HG03108 (cell line): ENCODE measurements at regions not wholly inside any gene's neighbourhood (a gene's known extent, or its start where the extent isn't known, plus 50 kb on each side); places are given as distances from the start of the nearest gene placed in this dataset.
A peak's percentile ranks its signal among the peaks of the same experiment; 100 is the strongest.
"Not testable (repeated sequence)": the region's sequence is repeated elsewhere in the genome, so short reads cannot be mapped to it uniquely, and the experiment has no call there.

Experiments
- ATAC-seq: cut with Tn5 transposase; IDR thresholded peaks from one replicate; pipeline ENCODE4 v1.9.1; 2021; ENCODE audit warnings: moderate library complexity; ENCODE audit not compliant: unreplicated experiment

DNA sequence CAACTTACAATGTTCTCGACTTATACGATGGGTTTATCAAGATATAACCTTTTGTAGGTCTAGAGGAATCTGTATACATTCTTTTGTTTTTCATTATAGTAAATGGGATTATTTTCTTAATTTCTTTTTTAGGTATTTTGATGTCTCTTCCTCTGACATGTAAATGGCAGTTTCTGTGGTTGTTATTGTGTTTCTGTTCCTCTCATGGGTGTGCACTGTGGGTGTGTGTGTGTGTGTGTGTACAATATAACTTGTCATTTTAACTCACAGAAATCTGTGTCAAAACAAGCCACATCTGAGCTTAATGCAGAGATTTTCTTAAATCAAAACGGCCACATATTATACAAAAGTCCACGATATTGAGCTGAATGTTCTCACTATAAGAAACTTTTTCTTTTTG is 1300.8 kb upstream of the B3GALT2 start:
- ATAC-seq: no peak

DNA sequence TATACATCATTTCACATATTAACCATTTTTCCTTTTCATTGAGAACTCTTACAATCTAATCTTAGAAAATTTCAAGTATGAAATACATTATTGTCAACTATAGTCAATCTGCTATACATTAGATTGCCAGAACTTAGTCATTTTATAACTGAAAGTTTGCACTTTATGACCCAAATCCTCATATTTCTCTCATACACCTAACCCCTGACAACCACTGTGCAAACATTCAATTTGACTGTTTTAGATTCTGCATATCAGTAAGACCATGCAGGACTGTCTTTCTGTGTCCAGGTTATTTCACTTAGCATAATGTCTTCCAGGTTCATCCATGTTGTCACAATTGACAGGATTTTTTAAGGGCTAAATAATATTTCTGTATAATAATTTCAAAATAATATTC is 1299.0 kb upstream of the B3GALT2 start:
- ATAC-seq: no peak

DNA sequence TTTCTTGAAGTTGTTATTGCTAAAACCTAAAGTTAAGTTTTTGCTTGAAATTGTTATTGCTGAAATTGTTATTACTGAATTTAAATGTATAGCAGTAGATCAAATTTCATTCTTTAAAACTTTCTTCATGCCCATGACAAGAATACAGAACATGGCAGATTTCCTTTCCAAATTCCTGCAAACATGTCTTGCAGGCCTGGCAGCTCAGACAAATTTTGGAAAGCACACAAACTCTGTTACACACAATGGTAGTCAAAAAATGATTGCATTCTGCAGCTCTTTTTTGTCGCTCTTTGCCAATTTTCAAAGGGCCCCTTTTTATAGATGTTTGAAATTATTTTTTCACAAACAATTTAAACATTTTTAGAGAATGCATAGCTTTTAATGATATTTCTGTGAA is 1292.3 kb upstream of the B3GALT2 start:
- no peak for ATAC-seq

DNA sequence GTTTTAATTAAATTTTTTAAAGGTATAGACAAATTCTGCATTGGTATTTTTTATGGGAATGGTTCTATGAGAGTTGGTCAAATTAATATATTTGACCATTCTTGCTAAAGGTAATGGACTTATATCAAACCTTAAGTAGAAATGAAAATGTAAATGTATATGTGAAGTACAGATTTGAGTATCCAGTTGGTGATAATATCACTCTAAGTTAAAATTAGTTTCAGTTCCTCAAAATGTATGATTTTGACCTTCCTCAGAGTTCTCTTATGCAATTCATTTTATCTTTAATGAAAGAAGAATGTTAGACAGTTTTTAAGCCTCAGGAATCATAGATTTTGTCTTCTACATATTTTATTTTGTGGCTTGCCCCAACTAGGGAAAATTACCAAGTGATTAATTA is 1291.5 kb upstream of the B3GALT2 start:
- ATAC-seq: peak; percentile 95

DNA sequence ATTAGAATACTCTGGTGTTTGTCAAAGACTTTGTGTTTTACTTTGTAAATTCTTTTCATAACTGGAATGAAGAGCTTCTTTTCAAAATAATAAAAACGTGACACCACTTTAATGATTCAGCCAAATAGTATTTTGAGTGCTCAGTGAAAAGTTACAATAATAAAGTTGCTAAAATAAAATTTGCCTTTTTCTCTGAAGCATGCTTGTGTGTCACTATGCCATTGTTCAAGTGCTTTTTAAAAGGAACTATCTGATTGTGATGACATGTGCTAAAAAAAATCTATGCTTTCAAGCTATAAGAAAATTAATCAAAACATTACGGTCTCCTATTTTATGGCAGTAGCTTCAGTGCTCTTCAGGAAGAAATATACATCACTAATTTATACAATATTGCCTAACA is 1290.5 kb upstream of the B3GALT2 start:
- no peak for ATAC-seq

DNA sequence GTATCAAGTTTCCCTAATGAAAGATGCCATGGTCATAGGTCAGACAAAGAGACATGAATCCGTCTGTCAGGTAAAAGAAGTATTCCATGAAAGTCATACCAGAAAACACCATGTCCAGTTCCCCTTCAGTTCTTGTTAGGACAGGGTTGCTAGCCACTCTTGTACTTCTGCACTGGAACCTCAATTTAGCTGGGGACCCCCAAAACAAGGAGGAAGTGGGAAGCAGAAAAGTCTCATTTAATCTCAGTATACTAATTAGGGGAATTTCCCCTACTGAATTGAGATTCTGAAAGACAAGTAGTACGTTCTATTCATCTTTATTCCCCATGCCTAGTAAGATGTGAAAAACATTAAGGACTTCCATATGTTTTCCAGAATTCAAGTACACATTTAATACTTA is 1289.9 kb upstream of the B3GALT2 start:
- no peak for ATAC-seq

DNA sequence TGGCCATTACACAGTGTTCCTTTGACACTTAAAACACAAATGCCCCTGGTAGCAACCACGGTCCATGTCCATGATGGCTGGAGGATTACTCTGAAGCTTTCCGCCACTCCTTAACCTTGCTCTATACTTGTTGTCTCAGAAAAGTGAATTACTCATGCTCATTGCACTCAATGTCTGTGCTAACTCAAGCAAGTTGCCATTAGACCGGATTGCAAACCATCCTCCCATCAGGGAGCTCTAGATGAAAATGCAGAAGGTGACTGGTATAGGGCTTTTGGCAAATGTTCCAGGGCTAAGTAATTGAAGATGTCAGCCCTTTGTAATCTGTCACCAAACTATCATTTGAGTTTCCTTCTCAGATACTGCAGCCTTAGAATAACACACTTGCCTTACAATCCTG is 1288.3 kb upstream of the B3GALT2 start:
- no peak for ATAC-seq

DNA sequence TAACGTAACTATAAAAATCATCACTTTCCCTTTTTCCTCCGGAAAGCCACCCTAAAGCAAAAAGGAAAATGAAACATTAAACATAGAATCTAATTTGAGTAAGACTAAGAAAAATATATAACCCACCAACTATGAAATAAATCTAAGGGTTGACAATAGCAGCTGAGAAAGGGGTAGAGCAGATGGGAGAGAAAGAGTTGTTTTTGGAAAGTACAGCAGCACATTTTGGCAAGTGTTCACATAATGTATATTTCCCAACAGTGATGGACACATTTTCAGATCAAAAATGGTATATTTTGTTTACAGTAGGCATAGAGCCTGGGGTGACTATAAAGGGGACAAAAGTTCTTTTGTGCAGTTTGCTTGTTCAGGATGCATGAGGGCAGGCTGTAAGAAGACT is 1287.4 kb upstream of the B3GALT2 start:
- ATAC-seq: no peak

DNA sequence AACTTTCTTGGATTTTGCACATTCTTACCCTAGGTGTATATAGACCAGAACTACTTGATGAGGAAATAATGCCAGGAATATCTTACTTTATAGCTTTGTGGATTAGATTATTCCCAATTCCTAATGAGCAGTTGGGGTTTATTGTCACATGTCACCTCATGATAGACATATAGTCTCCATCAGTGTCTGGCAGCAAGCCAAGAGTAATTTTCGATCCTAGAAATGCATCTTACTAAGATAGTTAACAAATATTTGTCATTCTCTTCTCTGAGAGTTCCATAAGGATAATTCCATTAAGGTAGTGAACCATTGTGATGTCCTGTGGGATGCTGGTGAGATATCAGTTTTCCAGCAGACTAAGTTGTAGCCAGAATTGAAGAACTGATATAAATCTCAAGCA is 1282.9 kb upstream of the B3GALT2 start:
- ATAC-seq: no peak

DNA sequence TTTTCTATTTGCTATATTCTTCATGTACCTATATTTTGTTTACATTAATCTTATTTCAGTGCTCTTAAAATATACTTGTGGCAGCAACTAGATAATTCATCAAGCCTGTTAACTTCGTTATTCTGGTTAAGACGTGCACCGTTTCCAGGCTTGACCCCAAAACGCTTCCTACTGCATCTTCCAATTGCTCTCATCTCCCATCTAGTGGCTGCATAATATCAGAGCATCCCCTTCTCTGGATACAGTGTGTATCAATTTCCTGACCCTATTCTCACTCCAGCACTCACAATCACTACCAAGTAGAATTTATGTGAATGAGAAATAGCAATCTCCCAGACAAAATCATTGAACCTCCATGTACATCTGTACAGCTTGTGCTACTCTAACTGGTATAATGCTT is 1280.3 kb upstream of the B3GALT2 start:
- ATAC-seq: no peak

DNA sequence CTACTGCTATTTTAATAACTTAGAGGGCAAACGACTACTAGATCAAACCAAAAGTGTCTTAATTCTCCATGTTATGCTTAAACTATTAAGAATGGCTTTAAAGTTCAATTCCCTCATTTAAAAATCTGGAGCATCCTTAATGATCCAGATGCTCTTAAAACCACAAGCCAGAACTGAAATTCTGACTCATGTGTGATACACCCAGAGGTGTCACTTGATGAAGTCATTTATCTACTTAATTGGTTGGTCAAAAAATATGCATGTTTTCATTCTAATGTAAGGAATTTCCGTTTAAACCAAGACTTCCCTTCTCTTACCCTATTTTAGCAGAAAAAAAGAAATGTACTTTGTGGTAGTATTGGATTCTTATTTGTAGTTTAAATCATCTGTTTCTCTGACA is 1261.2 kb upstream of the B3GALT2 start:
- no peak for ATAC-seq

DNA sequence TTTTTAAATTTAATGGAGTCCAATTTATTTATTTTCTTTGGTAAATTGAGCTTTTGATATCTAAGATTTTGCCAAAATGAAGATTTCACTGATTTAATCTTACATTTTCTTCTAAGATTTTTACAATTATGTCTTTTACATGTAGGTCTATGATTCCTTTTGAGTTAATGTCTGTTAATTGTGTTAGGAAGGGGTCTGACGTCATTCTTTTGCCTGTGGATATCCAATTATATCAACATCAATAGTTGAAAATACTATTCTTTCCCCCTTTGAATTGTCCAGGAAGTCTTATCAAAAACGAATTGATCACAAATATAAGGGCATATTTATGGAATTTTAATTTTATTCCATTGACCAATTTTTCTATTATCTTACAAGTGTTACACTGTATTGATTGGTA is 1258.8 kb upstream of the B3GALT2 start:
- no peak for ATAC-seq

DNA sequence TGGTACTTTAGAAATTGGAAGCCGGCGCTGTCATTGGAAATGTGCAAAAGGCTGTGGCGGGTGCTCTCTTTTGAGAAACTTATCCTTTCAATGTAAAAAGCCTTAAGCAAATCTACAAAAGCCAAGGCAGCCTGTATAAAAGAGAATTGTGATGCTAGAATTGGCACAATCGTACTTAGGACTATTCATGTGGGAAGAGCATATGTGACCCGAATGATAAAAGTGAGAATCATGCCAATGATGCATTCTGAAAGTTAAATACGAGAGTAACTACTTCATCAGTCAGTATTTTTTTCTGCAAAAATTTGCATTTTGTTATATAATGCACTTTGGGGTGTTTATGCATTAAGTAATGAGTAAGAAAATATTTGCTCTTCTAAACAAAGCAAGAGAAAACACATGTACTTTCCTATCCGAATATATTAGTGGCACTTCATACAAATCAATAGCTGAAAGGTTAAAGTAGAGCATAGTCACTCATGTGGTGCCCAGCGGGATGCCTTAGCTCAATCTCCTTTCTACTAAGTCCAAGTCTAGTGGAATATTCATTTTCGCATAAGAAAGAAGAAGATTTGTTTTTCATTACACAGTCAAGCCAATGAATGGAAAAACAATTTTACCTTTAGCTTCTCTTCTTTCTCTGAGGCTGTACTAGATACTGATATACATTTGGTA is 1256.6 kb upstream of the B3GALT2 start:
- ATAC-seq: no peak

DNA sequence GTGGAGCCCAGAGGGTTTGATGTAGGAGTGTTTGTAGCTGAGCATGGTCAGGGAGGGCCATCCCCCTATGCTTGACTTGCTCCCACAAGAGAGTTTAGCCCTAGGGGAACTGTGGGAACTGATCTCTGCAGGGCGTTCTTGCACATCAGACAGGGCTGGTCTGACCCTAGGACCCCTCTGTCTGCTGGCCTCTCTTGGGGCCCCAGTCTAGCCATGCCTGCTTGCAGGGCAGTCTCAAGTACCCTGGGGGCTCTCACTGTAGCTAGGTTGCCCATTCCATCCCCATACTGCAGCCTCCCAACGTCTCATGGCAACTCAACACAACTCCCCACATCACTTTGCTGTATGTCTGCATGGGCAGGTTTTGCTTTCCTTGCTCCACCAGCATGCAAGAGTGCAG is 1250.7 kb upstream of the B3GALT2 start:
- no peak for ATAC-seq

DNA sequence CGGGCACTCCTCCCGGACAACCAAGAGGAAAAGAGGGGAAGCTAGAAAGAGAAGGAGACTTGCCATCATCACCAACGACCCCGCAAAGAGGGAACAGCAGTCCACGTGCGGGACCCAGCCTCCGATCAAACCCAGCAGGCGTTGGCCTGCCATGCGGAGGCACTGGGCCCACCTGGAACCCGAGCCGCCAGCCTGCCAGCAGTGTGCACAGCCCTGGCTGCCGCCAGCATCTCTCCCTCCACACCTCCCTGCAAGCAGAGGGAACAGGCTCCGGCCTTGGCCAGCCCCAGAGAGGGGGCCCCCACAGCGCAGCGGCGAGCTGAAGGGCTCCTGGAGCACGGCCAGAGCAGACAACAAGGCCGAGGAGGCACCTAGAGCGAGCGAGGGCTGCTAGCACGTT is 1244.7 kb upstream of the B3GALT2 start:
- no peak for ATAC-seq

DNA sequence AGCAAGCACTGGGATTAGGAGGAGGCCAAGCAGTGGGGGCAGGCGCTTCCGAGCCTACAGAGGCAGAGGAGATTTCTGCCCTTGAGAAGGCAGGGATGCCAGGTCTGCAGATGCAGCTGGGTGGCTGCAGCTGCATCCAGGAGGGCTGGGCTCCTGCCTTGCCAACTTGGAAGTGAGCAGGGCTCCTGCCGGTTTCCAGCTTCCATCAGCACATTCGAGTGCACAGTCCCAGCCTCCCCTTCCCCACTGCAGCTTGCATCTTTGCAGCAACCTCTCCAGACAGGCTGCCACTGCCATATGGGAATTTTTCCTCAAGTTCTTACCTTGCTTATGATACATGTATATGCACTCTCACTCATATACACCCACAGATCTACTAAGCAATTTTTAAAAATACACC is 1234.3 kb upstream of the B3GALT2 start:
- no peak for ATAC-seq

DNA sequence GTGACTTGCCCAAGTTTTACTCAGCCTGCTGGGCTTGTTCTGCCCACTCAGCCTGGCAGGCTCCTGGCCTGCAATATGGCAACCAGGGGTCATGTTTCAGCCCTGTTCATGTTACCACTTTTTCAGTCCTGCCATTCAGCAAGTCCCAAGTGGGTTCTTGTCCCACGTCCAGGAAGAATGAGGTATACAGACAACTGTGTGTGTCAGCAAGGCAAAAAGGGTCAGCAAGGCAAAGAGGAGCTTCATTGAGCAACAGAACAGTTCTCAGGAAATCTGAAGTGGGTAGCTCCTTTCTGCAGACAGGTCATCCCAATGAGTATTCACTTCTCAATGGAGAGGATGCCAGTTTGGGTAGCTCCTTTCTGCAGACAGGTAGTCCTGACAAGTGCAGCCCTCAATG is 1233.3 kb upstream of the B3GALT2 start:
- ATAC-seq: no peak

DNA sequence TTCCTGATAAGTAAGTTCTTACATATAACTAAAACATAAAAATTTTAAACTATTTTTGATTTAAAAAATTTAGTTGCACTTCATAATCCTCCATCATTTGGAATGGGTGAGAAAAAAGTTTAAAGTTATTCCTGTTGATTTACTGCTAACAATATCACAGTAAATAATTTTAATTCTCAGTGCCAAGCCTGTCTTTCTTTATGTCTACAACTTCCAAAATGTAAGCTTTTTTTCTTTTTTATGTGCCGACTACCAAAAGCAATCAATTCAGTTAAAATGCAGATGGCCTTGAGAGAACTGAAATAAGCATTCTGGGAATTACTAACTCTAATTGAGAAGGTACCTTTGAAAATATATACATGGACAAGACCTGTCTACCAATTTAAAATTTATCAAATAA is 1224.3 kb upstream of the B3GALT2 start:
- no peak for ATAC-seq

DNA sequence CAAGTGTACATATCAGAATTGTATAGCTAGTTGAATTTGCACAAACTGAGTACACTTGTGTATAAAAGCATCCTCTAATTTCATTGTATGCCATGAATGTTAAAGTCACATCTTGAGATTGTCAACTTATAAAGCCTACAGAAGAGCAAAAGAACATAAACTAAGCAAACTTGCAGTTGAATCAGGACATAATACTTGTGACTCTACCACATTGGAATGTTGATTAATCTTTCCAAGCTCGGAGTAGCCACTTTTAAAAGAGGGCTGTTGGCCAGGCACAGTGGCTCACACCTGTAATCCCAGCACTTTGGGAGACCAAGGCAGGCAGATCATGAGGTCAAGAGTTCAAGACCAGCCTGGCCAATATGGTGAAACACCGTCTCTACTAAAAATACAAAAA is 1220.8 kb upstream of the B3GALT2 start:
- not testable (repeated sequence) for ATAC-seq

DNA sequence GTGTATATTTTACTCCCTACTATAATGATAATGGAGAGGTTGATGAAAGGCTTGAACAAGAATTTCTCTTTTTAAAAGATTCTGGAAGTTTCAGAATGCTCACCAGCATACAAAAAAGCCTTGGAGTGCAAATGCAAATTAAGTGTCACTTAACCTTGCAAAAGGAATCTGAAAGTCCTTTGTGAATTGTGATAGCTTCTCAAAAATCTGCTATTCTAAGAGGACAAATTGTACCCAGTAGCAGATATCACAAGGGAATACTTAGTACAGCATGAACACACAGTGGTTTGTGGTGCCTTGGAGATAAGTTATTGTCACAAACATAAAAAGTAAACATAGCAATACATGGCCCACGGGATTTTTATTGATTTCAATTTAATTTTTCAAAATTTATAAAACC is 1208.3 kb upstream of the B3GALT2 start:
- no peak for ATAC-seq

DNA sequence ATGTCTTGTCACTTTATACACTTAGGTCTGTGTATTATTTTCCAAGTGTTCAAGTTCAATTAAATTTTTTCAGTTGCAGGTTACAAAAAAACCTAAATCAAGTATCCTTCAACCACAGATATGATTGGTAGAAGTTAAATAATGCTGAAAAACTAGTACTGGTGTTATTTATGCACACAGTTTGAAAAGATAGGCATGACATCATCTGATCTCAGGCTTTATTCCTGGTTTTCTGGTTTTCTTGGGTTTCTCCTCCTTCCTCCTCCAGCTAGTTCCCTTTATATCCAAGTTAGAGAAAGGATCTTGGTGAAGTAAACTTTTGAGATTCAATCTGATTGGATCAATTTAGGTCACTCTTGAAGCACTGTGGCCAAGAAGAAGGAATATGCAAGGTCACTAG is 1201.1 kb upstream of the B3GALT2 start:
- ATAC-seq: no peak

DNA sequence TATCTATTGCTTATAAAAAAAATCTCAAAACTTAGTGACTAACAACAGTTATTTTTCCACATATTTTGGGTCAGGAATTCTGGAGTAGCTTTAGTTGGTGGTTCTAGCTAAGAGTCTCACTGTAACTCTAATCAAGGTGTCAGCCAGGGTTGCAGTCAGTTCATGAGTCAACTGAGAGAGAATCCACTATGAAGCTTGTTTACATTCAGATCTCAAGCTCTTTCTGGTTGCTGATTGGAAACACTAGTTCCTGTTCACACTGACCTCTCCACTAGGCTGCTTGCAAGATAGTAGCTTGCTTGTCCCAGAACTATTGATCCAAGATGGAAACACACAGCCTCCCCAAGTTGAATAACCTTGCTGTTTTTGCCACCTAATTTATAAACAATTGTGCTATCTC is 1192.1 kb upstream of the B3GALT2 start:
- ATAC-seq: no peak

DNA sequence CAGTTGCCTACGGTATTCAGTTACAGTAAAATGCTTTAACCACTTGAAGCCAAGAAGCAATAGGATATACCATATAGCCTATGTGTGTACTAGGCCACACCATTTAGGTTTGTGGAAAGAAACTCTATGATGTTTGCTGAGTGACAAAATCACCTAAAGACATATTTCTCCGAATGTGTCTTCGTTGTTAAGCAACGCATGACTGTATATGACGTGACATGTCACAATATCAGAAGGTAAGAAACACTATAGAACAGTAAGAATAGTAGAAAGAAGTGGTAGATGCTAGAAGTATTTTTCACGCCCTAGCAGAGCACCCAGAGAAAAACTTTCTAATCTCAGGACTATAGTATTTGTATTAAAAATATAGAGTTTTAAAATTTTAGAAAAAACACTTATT is 1188.2 kb upstream of the B3GALT2 start:
- ATAC-seq: no peak

DNA sequence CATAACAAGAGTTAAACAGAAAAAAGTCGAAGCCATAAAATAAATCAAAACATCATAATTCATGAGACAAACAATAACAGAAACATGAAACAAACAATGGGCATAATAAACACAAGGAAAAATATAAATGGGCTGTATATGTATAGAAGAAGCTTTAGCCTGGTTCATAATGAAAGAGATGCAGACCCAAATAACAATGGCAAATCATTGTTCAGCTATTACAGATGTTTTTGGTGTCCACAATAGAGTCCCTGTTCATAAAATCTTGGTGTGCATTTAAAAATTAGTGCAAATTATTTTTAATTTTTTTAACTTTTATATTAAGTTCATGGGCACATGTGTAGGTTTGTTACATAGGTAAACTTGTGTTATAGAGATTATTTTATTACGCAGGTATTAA is 1185.9 kb upstream of the B3GALT2 start:
- no peak for ATAC-seq
